GM12892 (cell line): ENCODE measurements at regions not wholly inside any gene's neighbourhood (a gene's known extent, or its start where the extent isn't known, plus 50 kb on each side); places are given as distances from the start of the nearest gene placed in this dataset.

Experiments
- POLR2A ChIP-seq: IDR thresholded peaks from 2 replicates; pipeline ENCODE4 v1.6.1; 2011; ENCODE audit warnings: low read depth, low read length, control low read depth
- POLR2AphosphoS5 ChIP-seq: IDR thresholded peaks from 2 replicates; pipeline ENCODE4 v1.6.1; 2011; ENCODE audit warnings: low read depth, low read length, control low read depth

DNA sequence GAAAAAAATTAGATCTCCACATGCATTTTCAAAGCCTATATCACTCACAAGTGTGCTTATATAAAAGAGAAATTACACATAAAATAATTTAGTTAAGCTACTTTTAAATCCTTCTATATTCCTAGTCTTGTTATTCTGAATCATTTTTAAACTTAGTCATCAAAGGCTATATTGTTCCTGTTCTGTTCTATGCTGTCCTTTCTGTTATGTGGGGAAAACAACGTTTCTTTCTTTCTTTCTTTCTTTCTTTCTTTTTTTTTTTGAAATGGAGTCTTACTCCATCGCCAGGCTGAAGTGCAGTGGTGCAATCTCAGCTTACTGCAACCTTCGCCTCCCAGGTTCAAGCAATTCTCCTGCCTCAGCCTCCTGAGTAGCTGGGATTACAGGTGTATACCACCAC is 389.2 kb upstream of the FTMT start:
- TF ChIP-seq POLR2AphosphoS5 (no peak), POLR2A (no peak)
